Vagina (tissue), 2 donors: ENCODE measurements at regions not wholly inside any gene's neighbourhood (a gene's known extent, or its start where the extent isn't known, plus 50 kb on each side); places are given as distances from the start of the nearest gene placed in this dataset.
A peak's percentile ranks its signal among the peaks of the same experiment; 100 is the strongest.

Experiments used
- DNase-seq, 2 donors: peaks; one replicate each; pipeline ENCODE4 v3.0.0-alpha.2; 2017; ENCODE audit errors: extremely low spot score in 2 of 2
- H3K27ac ChIP-seq: fragments of 200-600 bp; sonication (generic); one replicate; pipeline ENCODE4 v1.5.1; 2019
- H3K27me3 ChIP-seq: fragments of 200-600 bp; sonication (generic); one replicate; pipeline ENCODE4 v1.5.1; 2019
- H3K36me3 ChIP-seq, 2 donors: fragments of 200-600 bp; sonication (generic); one replicate each; pipeline ENCODE4 v1.5.1; 2017 to 2019
- H3K4me1 ChIP-seq: fragments of 200-600 bp; sonication (generic); one replicate; pipeline ENCODE4 v1.5.1; 2019
- H3K4me3 ChIP-seq, 2 donors: fragments of 200-600 bp; sonication (generic); 1 replicate in 1 of 2; 2 replicates in 1 of 2; pipeline ENCODE4 v1.5.1; 2016 to 2019
- H3K9me3 ChIP-seq: fragments of 200-600 bp; sonication (generic); one replicate; pipeline ENCODE4 v1.5.1; 2019
- CTCF ChIP-seq, 3 experiments: fragments of 450-650 bp in 2 of 3; fragments of 200-600 bp in 1 of 3; sonication (generic) in 1 of 3; IDR thresholded peaks; one replicate each; pipeline ENCODE4 v1.5.1; 2017 to 2019; ENCODE audit warnings: antibody characterized with exemption in 3 of 3, mild to moderate bottlenecking in 2 of 3, moderate library complexity in 2 of 3
- POLR2A ChIP-seq, 2 donors: fragments of 450-650 bp; IDR thresholded peaks; one replicate each; pipeline ENCODE4 v1.6.1; 2017; ENCODE audit warnings: antibody characterized with exemption in 2 of 2, mild to moderate bottlenecking in 2 of 2, moderate library complexity in 2 of 2
- POLR2AphosphoS5 ChIP-seq, 2 donors: sonication (generic); formaldehyde crosslinking; IDR thresholded peaks; one replicate each; pipeline ENCODE4 v1.9.0; 2017; ENCODE audit warnings: antibody characterized with exemption in 2 of 2, mild to moderate bottlenecking in 2 of 2, low read depth in 1 of 2; ENCODE audit not compliant: insufficient read depth in 1 of 2
- intact Hi-C: fragments of 100-400 bp; cut with DNase I; formaldehyde crosslinking; loops from one replicate; pipeline ENCODE4 v1.15.1; 2023

- Histone ChIP-seq H3K9me3 (no peaks in the 10 kb centered on the region), H3K36me3 (no peaks in the 10 kb centered on the region), H3K27ac (peak overlapping the region; percentile 79), H3K27me3 (no peaks in the 10 kb centered on the region), H3K4me1 (peaks cover 9% of the 10 kb centered on the region), H3K4me3 (no peak overlapping the region)
- peak; percentile 19 to 93 for TF ChIP-seq POLR2AphosphoS5 (IDR thresholded peaks at IDR 0.05; ENCODE audit: insufficient read depth in 1 of 2, low read depth in 1 of 2)
- TF ChIP-seq CTCF (IDR thresholded peaks at IDR 0.05), result no peak
- intact Hi-C loops, result loop anchor here (5.0 kb wide), 1 partner anchor 58 kb away; the partner anchor contains the start of gene KCNE4
- peak; percentile 90 to 96 for DNase-seq
Observed at GRCh38 chr2:222993920-222994650, 57.9 kb upstream of the KCNE4 start.

- H3K4me3 ChIP-seq, result no peak overlapping the region
- H3K27ac ChIP-seq, result no peak overlapping the region
- peak in 1 of 2 donors; percentile 22 for DNase-seq
- H3K9me3 ChIP-seq, result no peaks in the 10 kb centered on the region
- H3K4me1 ChIP-seq, result peaks cover 9% of the 10 kb centered on the region
- no peaks in the 10 kb centered on the region for H3K36me3 ChIP-seq
- TF ChIP-seq POLR2A (IDR thresholded peaks at IDR 0.05) (no peak), CTCF (IDR thresholded peaks at IDR 0.05) (no peak), POLR2AphosphoS5 (IDR thresholded peaks at IDR 0.05; ENCODE audit: insufficient read depth in 1 of 2, low read depth in 1 of 2) (no peak)
- no peaks in the 10 kb centered on the region for H3K27me3 ChIP-seq
- intact Hi-C loops, result no loop called here
Observed at GRCh38 chr2:222998459-222998858, 53.5 kb upstream of the KCNE4 start.

- Histone ChIP-seq H3K9me3 (no peaks in the 10 kb centered on the region), H3K36me3 (no peaks in the 10 kb centered on the region), H3K4me3 (no peak overlapping the region), H3K27ac (no peak overlapping the region), H3K27me3 (no peaks in the 10 kb centered on the region), H3K4me1 (no peaks in the 10 kb centered on the region)
- intact Hi-C loops, result no loop called here
- no peak for DNase-seq
- TF ChIP-seq POLR2AphosphoS5 (IDR thresholded peaks at IDR 0.05; ENCODE audit: insufficient read depth in 1 of 2, low read depth in 1 of 2) (no peak), POLR2A (IDR thresholded peaks at IDR 0.05) (no peak), CTCF (IDR thresholded peaks at IDR 0.05) (no peak)
Observed at GRCh38 chr2:223000872-223001796, 50.9 kb upstream of the KCNE4 start.

GRCh38 chr2:223001797-223002175, 50.2 kb upstream of the KCNE4 start:
- DNase-seq, result no peak
- no peaks in the 10 kb centered on the region for H3K36me3 ChIP-seq
- intact Hi-C loops, result no loop called here
- no peaks in the 10 kb centered on the region for H3K4me1 ChIP-seq
- TF ChIP-seq POLR2AphosphoS5 (IDR thresholded peaks at IDR 0.05; ENCODE audit: insufficient read depth in 1 of 2, low read depth in 1 of 2) (no peak), CTCF (IDR thresholded peaks at IDR 0.05) (no peak), POLR2A (IDR thresholded peaks at IDR 0.05) (no peak)
- H3K27me3 ChIP-seq, result no peaks in the 10 kb centered on the region
- no peak overlapping the region for H3K4me3 ChIP-seq
- no peak overlapping the region for H3K27ac ChIP-seq
- no peaks in the 10 kb centered on the region for H3K9me3 ChIP-seq
